ENCODE measurements at regions not wholly inside any gene's neighbourhood (a gene's known extent, or its start where the extent isn't known, plus 50 kb on each side); places are given as distances from the start of the nearest gene placed in this dataset.
"Not testable (repeated sequence)": the region's sequence is repeated elsewhere in the genome, so short reads cannot be mapped to it uniquely, and the experiment has no call there.

GRCh38 chr4:3629665-3630064 is 97.4 kb upstream of the LRPAP1 start:
- DNase-seq (ENCODE audit: insufficient read length, low spot score) (no peak), FAIRE-seq (no peak)
- no peak for TF ChIP-seq CTCF (IDR thresholded peaks at IDR 0.05; ENCODE audit: insufficient read depth, missing control alignments)

- FAIRE-seq; DNase-seq (ENCODE audit: insufficient read length, low spot score): not testable (repeated sequence)
These were observed 97.0 kb upstream of the LRPAP1 start for GRCh38 chr4:3629176-3629575.

- DNase-seq (ENCODE audit: insufficient read length, low spot score): no peak
- no peak for FAIRE-seq
- no peak for TF ChIP-seq CTCF (IDR thresholded peaks at IDR 0.05; ENCODE audit: insufficient read depth, missing control alignments)
These were observed 96.6 kb upstream of the LRPAP1 start for GRCh38 chr4:3628868-3629175.

- FAIRE-seq: not testable (repeated sequence)
These were observed 96.0 kb upstream of the LRPAP1 start for GRCh38 chr4:3627967-3628867.

GRCh38 chr4:3627456-3627855 is 95.2 kb upstream of the LRPAP1 start:
- DNase-seq (ENCODE audit: insufficient read length, low spot score); FAIRE-seq: not testable (repeated sequence)

More at GRCh38 chr4:3627967-3628867, 96.0 kb upstream of the LRPAP1 start:
- not testable (repeated sequence) for DNase-seq (ENCODE audit: insufficient read length, low spot score)

GRCh38 chr4:3626131-3626884 is 94.1 kb upstream of the LRPAP1 start:
- not testable (repeated sequence) for FAIRE-seq; DNase-seq (ENCODE audit: insufficient read length, low spot score)

- FAIRE-seq: not testable (repeated sequence)
These were observed 93.2 kb upstream of the LRPAP1 start for GRCh38 chr4:3625286-3625875.

GRCh38 chr4:3623809-3624329 is 91.6 kb upstream of the LRPAP1 start:
- FAIRE-seq; DNase-seq (ENCODE audit: insufficient read length, low spot score): not testable (repeated sequence)

More at GRCh38 chr4:3625286-3625875, 93.2 kb upstream of the LRPAP1 start:
- not testable (repeated sequence) for DNase-seq (ENCODE audit: insufficient read length, low spot score)

- no peak for FAIRE-seq
- no peak for TF ChIP-seq CTCF (IDR thresholded peaks at IDR 0.05; ENCODE audit: insufficient read depth, missing control alignments)
- DNase-seq (ENCODE audit: insufficient read length, low spot score): no peak
These were observed 90.9 kb upstream of the LRPAP1 start for GRCh38 chr4:3623106-3623505.

GRCh38 chr4:3620365-3620764 is 88.1 kb upstream of the LRPAP1 start:
- DNase-seq (ENCODE audit: insufficient read length, low spot score); FAIRE-seq: not testable (repeated sequence)

- not testable (repeated sequence) for DNase-seq (ENCODE audit: insufficient read length, low spot score); FAIRE-seq
These were observed 87.5 kb upstream of the LRPAP1 start for GRCh38 chr4:3619698-3620097.

GRCh38 chr4:3618341-3618740 is 86.1 kb upstream of the LRPAP1 start:
- FAIRE-seq; DNase-seq (ENCODE audit: insufficient read length, low spot score): not testable (repeated sequence)

All from D721Med (cell line).